Right atrium auricular region (tissue), 2 donors: ENCODE measurements at regions not wholly inside any gene's neighbourhood (a gene's known extent, or its start where the extent isn't known, plus 50 kb on each side); places are given as distances from the start of the nearest gene placed in this dataset.

Experiments
- DNase-seq: peaks from one replicate; pipeline ENCODE4 v3.0.0-alpha.2; 2019; ENCODE audit warnings: low spot score
- H3K27ac ChIP-seq, 2 donors: fragments of 200-600 bp; sonication (generic); 1 replicate in 1 of 2; 2 replicates in 1 of 2; pipeline ENCODE4 v1.5.1; 2016 to 2019
- H3K27me3 ChIP-seq, 2 donors: fragments of 200-600 bp; sonication (generic); one replicate each; pipeline versions ENCODE4 v1.5.1 to v1.6.0; 2017 to 2019
- H3K36me3 ChIP-seq: fragments of 200-600 bp; sonication (generic); one replicate; pipeline ENCODE4 v1.5.1; 2016
- H3K4me1 ChIP-seq, 2 donors: fragments of 200-600 bp; sonication (generic); one replicate each; pipeline versions ENCODE4 v1.5.1 to v1.6.0; 2017 to 2019
- H3K4me3 ChIP-seq, 2 donors: fragments of 200-600 bp; sonication (generic); 1 replicate in 1 of 2; 2 replicates in 1 of 2; pipeline ENCODE4 v1.5.1; 2017 to 2019; ENCODE audit warnings: mild to moderate bottlenecking in 1 of 2, moderate library complexity in 1 of 2
- H3K9me3 ChIP-seq, 2 donors: fragments of 200-600 bp; sonication (generic); one replicate each; pipeline ENCODE4 v1.5.1; 2019
- TF ChIP-seq, protein P1 (sequence below), 2 donors: fragments of 200-600 bp; sonication (generic); IDR thresholded peaks; one replicate each; pipeline ENCODE4 v1.5.1; 2019; ENCODE audit warnings: antibody characterized with exemption in 2 of 2

DNA sequence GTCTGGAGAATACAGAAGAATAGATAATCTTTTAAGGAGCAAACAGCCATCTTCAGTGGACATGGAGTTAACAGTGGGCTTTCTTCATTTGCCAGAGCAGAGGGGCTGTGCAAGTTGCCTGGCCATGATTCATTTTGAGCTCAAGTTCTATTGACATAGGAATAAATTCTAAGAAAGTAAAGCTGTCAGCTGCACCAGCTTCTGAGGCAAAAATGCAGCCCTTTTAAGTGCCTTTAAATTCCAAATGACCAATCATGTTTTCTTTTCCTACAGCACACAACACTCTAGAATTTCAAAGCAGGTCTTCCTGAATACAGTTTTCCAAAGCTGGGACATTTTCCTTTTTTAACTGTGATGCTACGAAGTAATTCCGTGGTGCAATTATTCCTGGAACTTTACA lies 246.4 kb upstream of the NT5C1B start:
- H3K9me3 ChIP-seq: no peaks in the 10 kb centered on the region
- no peaks in the 10 kb centered on the region for H3K36me3 ChIP-seq
- H3K27ac ChIP-seq: no peak overlapping the region
- H3K4me3 ChIP-seq: no peak overlapping the region
- no peaks in the 10 kb centered on the region for H3K27me3 ChIP-seq
- peaks cover 0 to 27% of the 10 kb centered on the region in 2 donors for H3K4me1 ChIP-seq
- DNase-seq: no peak
- TF ChIP-seq, protein P1, sequence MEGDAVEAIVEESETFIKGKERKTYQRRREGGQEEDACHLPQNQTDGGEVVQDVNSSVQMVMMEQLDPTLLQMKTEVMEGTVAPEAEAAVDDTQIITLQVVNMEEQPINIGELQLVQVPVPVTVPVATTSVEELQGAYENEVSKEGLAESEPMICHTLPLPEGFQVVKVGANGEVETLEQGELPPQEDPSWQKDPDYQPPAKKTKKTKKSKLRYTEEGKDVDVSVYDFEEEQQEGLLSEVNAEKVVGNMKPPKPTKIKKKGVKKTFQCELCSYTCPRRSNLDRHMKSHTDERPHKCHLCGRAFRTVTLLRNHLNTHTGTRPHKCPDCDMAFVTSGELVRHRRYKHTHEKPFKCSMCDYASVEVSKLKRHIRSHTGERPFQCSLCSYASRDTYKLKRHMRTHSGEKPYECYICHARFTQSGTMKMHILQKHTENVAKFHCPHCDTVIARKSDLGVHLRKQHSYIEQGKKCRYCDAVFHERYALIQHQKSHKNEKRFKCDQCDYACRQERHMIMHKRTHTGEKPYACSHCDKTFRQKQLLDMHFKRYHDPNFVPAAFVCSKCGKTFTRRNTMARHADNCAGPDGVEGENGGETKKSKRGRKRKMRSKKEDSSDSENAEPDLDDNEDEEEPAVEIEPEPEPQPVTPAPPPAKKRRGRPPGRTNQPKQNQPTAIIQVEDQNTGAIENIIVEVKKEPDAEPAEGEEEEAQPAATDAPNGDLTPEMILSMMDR (IDR thresholded peaks at IDR 0.05): no peak

GRCh38 chr2:18834341-18834740 lies 245.0 kb upstream of the NT5C1B start:
- Histone ChIP-seq H3K4me1 (peaks cover 0 to 40% of the 10 kb centered on the region in 2 donors), H3K36me3 (no peaks in the 10 kb centered on the region), H3K27me3 (no peaks in the 10 kb centered on the region), H3K9me3 (no peaks in the 10 kb centered on the region), H3K27ac (no peak overlapping the region), H3K4me3 (no peak overlapping the region)
- TF ChIP-seq, protein P1 (IDR thresholded peaks at IDR 0.05): no peak
- DNase-seq: no peak

GRCh38 chr2:18833941-18834340 lies 244.6 kb upstream of the NT5C1B start:
- Histone ChIP-seq H3K4me1 (peaks cover 0 to 44% of the 10 kb centered on the region in 2 donors), H3K27ac (no peak overlapping the region), H3K27me3 (no peaks in the 10 kb centered on the region), H3K9me3 (no peaks in the 10 kb centered on the region), H3K36me3 (no peaks in the 10 kb centered on the region), H3K4me3 (no peak overlapping the region)
- TF ChIP-seq, protein P1 (IDR thresholded peaks at IDR 0.05): no peak
- no peak for DNase-seq

DNA sequence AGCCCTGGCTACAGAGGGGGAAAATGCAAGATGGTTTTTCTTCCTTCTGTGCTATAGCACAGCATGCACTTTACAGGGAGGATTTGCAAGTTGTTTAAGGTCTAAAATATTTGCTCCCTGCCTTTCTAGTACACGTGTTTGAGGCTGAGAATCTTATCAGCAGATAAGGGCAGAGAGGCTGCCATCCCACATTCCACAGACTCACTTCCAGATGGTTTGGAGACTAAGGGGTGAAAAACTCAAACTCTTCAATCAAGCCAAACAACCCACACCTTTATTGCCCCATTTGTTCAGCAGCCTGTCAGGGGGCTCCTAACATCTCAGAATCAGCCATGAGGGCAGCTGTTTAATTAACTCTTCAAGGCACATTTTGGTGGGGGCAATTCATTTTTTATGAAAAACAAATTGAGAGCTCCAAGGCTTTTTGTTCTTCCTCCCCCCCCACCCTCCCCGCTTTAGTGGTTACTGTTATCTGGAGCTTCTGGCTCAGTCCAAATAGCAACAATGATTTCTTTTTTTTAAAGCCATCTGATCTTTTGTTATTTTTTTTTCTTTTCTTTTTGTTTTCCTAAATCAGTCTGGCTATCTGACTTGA lies 242.6 kb upstream of the NT5C1B start:
- no peaks in the 10 kb centered on the region for H3K9me3 ChIP-seq
- no peaks in the 10 kb centered on the region for H3K36me3 ChIP-seq
- TF ChIP-seq, protein P1 (IDR thresholded peaks at IDR 0.05): no peak
- H3K4me3 ChIP-seq: no peak overlapping the region
- H3K27ac ChIP-seq: peak overlapping the region; percentile 9 to 60
- peaks cover 0 to 44% of the 10 kb centered on the region in 2 donors for H3K4me1 ChIP-seq
- DNase-seq: no peak
- no peaks in the 10 kb centered on the region for H3K27me3 ChIP-seq

DNA sequence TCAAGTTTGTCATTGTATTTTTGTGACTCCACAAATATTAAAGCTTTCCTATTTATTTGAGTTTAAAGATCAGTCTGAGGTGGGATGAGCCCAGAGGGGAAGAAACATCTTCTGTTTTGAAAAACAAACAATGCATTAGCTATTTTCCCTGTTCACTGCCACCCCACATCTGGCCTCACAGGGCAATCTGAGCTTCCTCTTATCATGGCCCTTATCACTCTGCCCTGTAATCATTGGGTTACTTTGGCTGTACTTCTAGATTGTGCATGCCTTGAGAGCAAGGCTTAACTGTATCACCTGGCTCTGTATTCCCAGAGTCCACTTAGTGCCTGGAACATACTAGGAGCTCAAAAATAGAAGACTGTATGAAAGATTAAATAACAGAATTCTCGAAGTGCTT lies 241.6 kb upstream of the NT5C1B start:
- Histone ChIP-seq H3K36me3 (no peaks in the 10 kb centered on the region), H3K9me3 (no peaks in the 10 kb centered on the region), H3K4me1 (peaks cover 0 to 44% of the 10 kb centered on the region in 2 donors), H3K4me3 (no peak overlapping the region), H3K27ac (peak overlapping the region in 1 of 2 donors; percentile 60), H3K27me3 (no peaks in the 10 kb centered on the region)
- DNase-seq: no peak
- TF ChIP-seq, protein P1 (IDR thresholded peaks at IDR 0.05): no peak

DNA sequence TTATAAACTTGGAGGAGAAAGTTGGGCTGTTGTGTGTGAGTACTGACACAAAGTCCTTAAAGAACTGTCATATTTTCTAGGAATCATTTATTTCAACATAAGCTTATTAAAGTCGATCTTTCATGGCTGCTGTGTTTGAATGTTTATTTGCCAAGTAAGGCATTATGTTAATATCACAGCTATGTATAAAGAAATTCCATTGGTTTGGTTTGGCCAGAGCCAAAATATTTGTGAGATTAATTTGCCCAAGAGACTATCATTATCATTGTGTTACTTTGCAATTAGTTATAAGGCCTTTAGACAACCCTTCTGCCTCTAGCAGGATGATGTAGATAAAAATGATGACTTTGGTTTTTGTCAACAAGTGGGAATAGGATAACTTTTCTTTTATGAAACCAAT lies 240.6 kb upstream of the NT5C1B start:
- DNase-seq: no peak
- H3K36me3 ChIP-seq: no peaks in the 10 kb centered on the region
- TF ChIP-seq, protein P1 (IDR thresholded peaks at IDR 0.05): no peak
- H3K4me1 ChIP-seq: peaks cover 0 to 47% of the 10 kb centered on the region in 2 donors
- no peaks in the 10 kb centered on the region for H3K9me3 ChIP-seq
- H3K27me3 ChIP-seq: no peaks in the 10 kb centered on the region
- no peak overlapping the region for H3K4me3 ChIP-seq
- H3K27ac ChIP-seq: peak overlapping the region; percentile 23 to 60
